Osteoblast (primary cell): ENCODE measurements at regions not wholly inside any gene's neighbourhood (a gene's known extent, or its start where the extent isn't known, plus 50 kb on each side); places are given as distances from the start of the nearest gene placed in this dataset.
A peak's percentile ranks its signal among the peaks of the same experiment; 100 is the strongest.

Source experiments
- DNase-seq: peaks from one replicate; pipeline ENCODE4 v3.0.0; 2011; ENCODE audit warnings: low spot score, mixed read lengths; ENCODE audit not compliant: insufficient read length; ENCODE audit errors: missing footprints
- H2AFZ ChIP-seq: 2 replicates; pipeline ENCODE4 v1.6.0; 2011; ENCODE audit warnings: mild to moderate bottlenecking, low read length
- H3K27ac ChIP-seq: 2 replicates; pipeline ENCODE4 v1.5.1; 2011; ENCODE audit warnings: mild to moderate bottlenecking, low read depth, low read length, moderate library complexity
- H3K27me3 ChIP-seq: 2 replicates; pipeline ENCODE4 v1.6.0; 2012; ENCODE audit warnings: mild to moderate bottlenecking, control low read depth, inconsistent platforms, low read length, moderate library complexity; ENCODE audit not compliant: insufficient read depth
- H3K36me3 ChIP-seq: 2 replicates; pipeline ENCODE4 v1.5.1; 2011; ENCODE audit warnings: mild to moderate bottlenecking, low read length, control low read depth, moderate library complexity; ENCODE audit not compliant: insufficient read depth
- H3K4me1 ChIP-seq: 2 replicates; pipeline ENCODE4 v1.5.1; 2011; ENCODE audit warnings: mild to moderate bottlenecking, low read length, control low read depth, moderate library complexity; ENCODE audit not compliant: insufficient read depth
- H3K4me2 ChIP-seq: 2 replicates; pipeline ENCODE4 v1.6.0; 2011; ENCODE audit warnings: mild to moderate bottlenecking, low read length; ENCODE audit not compliant: insufficient read depth
- H3K4me3 ChIP-seq: fragments of 200-600 bp; sonication (generic); 3 replicates; pipeline ENCODE4 v1.5.1; 2012; ENCODE audit warnings: mild to moderate bottlenecking, low read length, inconsistent platforms; ENCODE audit not compliant: insufficient read depth
- H3K79me2 ChIP-seq: 2 replicates; pipeline ENCODE4 v1.6.0; 2012; ENCODE audit warnings: mild to moderate bottlenecking, low read length, control low read depth, inconsistent platforms; ENCODE audit not compliant: insufficient read depth
- H3K9me3 ChIP-seq: 2 replicates; pipeline ENCODE4 v1.5.1; 2011; ENCODE audit warnings: low read depth, low read length, control low read depth
- H4K20me1 ChIP-seq: 2 replicates; pipeline ENCODE4 v1.6.0; 2012; ENCODE audit warnings: mild to moderate bottlenecking, low read length, control low read depth; ENCODE audit not compliant: insufficient read depth
- TF ChIP-seq, protein P1 (sequence below): IDR thresholded peaks from 2 replicates; pipeline ENCODE4 v1.5.1; 2011; ENCODE audit warnings: mild to moderate bottlenecking, low read depth, low read length, moderate library complexity; ENCODE audit errors: extremely low read depth

DNA sequence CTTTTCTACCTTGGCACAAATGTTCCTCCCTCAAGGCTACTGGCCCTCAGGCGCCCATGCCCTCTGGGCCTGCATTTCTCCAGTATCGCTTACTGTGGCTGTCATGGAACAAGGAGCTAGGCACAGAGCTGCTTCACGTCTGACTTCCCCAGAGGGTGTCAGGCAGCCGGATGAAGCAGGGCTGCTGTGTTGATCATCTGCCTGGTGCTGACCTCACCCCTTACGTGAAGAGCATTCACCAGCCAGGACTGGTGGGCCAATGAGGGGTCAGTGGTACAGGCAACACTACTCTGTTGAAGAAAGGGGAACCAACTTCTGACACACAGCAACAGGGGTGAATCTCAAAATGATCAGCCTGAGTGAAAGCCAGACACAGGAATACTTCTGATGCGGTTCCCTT is 215.5 kb upstream of the GALNT2 start:
- Histone ChIP-seq H3K9me3 (no peaks in the 10 kb centered on the region), H3K36me3 (no peaks in the 10 kb centered on the region), H4K20me1 (no peaks in the 10 kb centered on the region), H3K4me2 (no peak overlapping the region), H3K4me1 (no peaks in the 10 kb centered on the region), H3K4me3 (no peak overlapping the region), H3K27ac (no peak overlapping the region), H3K27me3 (no peaks in the 10 kb centered on the region), H2AFZ (no peak overlapping the region), H3K79me2 (no peaks in the 10 kb centered on the region)
- TF ChIP-seq, protein P1, sequence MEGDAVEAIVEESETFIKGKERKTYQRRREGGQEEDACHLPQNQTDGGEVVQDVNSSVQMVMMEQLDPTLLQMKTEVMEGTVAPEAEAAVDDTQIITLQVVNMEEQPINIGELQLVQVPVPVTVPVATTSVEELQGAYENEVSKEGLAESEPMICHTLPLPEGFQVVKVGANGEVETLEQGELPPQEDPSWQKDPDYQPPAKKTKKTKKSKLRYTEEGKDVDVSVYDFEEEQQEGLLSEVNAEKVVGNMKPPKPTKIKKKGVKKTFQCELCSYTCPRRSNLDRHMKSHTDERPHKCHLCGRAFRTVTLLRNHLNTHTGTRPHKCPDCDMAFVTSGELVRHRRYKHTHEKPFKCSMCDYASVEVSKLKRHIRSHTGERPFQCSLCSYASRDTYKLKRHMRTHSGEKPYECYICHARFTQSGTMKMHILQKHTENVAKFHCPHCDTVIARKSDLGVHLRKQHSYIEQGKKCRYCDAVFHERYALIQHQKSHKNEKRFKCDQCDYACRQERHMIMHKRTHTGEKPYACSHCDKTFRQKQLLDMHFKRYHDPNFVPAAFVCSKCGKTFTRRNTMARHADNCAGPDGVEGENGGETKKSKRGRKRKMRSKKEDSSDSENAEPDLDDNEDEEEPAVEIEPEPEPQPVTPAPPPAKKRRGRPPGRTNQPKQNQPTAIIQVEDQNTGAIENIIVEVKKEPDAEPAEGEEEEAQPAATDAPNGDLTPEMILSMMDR: no peak
- no peak for DNase-seq

DNA sequence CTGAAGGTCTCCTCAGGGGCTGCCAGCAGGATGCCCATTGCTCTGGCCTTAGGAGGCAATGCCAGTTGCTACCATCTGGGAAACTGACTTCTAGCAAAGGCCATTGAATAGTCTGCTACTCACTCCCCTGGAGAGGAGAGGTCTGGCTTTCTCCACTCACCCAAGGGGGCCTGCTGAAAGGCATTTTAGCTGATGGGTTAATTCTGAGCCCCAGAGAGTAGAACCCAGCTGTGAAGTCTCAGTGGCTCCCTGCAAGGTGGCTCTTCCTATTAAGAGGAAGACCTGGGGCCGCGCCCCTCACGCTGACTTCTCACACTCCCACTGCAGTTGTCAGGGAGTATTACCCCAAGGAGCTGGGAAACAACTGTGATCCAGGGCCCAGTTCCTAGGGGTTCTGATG is 213.3 kb upstream of the GALNT2 start:
- Histone ChIP-seq H3K4me1 (no peaks in the 10 kb centered on the region), H3K36me3 (no peaks in the 10 kb centered on the region), H3K9me3 (no peaks in the 10 kb centered on the region), H3K4me2 (no peak overlapping the region), H4K20me1 (no peaks in the 10 kb centered on the region), H3K27ac (no peak overlapping the region), H3K27me3 (no peaks in the 10 kb centered on the region), H3K4me3 (no peak overlapping the region), H2AFZ (no peak overlapping the region), H3K79me2 (no peaks in the 10 kb centered on the region)
- DNase-seq: no peak
- TF ChIP-seq, protein P1: no peak

DNA sequence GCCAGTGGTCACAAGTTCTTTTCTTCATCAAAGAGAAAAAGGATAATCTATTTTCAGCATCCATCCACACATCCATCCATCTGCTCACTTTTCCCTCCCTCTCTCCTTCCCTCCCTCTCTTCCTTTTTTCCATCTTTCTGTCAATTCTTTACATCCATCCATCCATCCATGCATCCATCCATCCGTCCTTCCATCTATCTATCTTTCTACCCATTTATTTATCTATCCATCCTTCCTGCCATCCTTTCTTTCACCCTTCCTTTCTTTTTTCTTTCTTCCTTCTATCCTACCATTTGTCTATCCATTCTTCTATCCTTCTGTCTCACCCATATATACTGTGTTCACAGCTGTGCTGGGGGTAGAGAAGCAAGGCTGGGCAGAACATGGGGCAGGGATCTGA is 212.4 kb upstream of the GALNT2 start:
- H3K9me3 ChIP-seq: no peaks in the 10 kb centered on the region
- no peaks in the 10 kb centered on the region for H3K79me2 ChIP-seq

DNA sequence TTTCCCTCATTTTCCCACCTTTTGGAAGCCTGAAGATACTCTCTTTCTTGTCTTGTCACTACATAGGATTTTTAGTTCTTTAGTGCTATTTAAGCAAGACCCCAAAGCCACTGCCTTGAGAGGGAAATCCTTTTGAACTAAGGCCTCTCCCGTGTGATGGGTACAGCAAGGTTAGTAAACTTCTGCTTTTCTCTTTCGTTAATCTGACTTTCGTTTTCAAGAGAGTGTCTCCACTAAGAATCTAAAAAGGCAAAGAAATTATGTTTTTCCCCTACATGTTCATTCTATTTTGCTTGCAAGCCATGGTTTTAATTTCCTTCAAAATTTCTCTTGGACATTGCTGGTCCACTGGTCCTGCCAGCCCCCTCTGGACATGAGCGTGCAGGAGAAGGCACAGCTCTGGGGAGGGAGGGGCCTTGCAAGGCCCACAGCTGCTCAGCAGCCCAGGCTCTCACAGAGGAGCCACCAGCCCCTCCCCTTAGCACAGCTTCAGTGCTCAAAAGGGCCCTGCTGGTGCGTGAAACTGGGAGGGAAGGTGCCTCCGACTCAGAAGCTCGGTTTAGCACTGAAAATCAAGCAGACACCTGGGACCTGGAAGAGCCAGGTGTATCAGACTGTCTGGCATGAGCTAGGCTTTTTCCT is 210.9 kb upstream of the GALNT2 start:
- Histone ChIP-seq H4K20me1 (no peaks in the 10 kb centered on the region), H3K27me3 (no peaks in the 10 kb centered on the region), H3K36me3 (no peaks in the 10 kb centered on the region), H3K4me2 (peak overlapping the region; percentile 20), H3K79me2 (no peaks in the 10 kb centered on the region), H3K9me3 (no peaks in the 10 kb centered on the region), H3K27ac (no peak overlapping the region), H3K4me1 (no peaks in the 10 kb centered on the region), H2AFZ (no peak overlapping the region), H3K4me3 (no peak overlapping the region)
- DNase-seq: no peak
- TF ChIP-seq, protein P1: no peak

More for the DNA sequence above, 212.4 kb upstream of the GALNT2 start:
- Histone ChIP-seq H2AFZ (no peak overlapping the region), H3K27me3 (no peaks in the 10 kb centered on the region), H3K36me3 (no peaks in the 10 kb centered on the region), H4K20me1 (no peaks in the 10 kb centered on the region), H3K27ac (no peak overlapping the region), H3K4me2 (no peak overlapping the region), H3K4me3 (no peak overlapping the region), H3K4me1 (no peaks in the 10 kb centered on the region)
- TF ChIP-seq, protein P1: no peak
- DNase-seq: peak; percentile 55
